ENCODE measurements at regions not wholly inside any gene's neighbourhood (a gene's known extent, or its start where the extent isn't known, plus 50 kb on each side); places are given as distances from the start of the nearest gene placed in this dataset.

DNA sequence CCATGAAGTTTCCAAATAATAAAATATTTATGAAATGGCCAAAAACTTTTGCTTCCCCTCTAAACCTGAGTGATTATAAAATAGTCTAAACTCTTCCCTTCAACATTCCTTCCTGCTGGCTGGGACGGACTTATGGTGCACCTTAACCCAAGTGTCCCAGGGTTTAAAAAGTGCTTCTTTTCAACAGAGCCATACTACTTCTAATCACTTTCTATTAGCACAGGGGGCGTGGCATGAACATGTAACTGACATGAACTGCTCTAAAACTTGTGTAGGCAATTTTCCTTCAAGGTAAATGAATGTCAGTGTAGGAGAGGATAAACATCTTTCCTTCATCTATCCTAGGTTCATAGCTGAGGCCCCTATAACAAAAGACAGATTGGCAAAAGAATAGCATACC, 163.6 kb upstream of the RIMS1 start:
- POLR2A ChIA-PET = no interaction called here
- Mint-ChIP-seq H3K36me3 (no peaks in the 10 kb centered on the region), H3K27ac (no peak overlapping the region), H3K27me3 (ENCODE audit: low read depth) (no peaks in the 10 kb centered on the region), H3K4me3 (no peak overlapping the region), H3K4me1 (no peaks in the 10 kb centered on the region), H3K9me3 (no peaks in the 10 kb centered on the region)
- no peak for DNase-seq (ENCODE audit: low spot score)
- CTCF ChIA-PET = no interaction called here
- TF ChIP-seq TEAD4 (CRISPR knock-in tag; IDR thresholded peaks at IDR 0.05) (no peak), GTF2I (CRISPR knock-in tag; conservative IDR thresholded peaks at IDR 0.05) (no peak), TP53 (CRISPR knock-in tag; IDR thresholded peaks at IDR 0.05) (no peak), ZNF317 (CRISPR knock-in tag; IDR thresholded peaks at IDR 0.05; ENCODE audit: borderline replicate concordance, low read depth) (no peak), IRF2 (CRISPR knock-in tag; IDR thresholded peaks at IDR 0.05; ENCODE audit: borderline replicate concordance, low read depth) (no peak), CREB1 (CRISPR knock-in tag; IDR thresholded peaks at IDR 0.05) (no peak), SOX15 (CRISPR knock-in tag; IDR thresholded peaks at IDR 0.05) (no peak), EMX1 (CRISPR knock-in tag; IDR thresholded peaks at IDR 0.05) (no peak)
- TF ChIP-seq, protein P1, sequence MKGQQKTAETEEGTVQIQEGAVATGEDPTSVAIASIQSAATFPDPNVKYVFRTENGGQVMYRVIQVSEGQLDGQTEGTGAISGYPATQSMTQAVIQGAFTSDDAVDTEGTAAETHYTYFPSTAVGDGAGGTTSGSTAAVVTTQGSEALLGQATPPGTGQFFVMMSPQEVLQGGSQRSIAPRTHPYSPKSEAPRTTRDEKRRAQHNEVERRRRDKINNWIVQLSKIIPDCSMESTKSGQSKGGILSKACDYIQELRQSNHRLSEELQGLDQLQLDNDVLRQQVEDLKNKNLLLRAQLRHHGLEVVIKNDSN (CRISPR knock-in tag; IDR thresholded peaks at IDR 0.05) = no peak
- TF ChIP-seq, protein P2, sequence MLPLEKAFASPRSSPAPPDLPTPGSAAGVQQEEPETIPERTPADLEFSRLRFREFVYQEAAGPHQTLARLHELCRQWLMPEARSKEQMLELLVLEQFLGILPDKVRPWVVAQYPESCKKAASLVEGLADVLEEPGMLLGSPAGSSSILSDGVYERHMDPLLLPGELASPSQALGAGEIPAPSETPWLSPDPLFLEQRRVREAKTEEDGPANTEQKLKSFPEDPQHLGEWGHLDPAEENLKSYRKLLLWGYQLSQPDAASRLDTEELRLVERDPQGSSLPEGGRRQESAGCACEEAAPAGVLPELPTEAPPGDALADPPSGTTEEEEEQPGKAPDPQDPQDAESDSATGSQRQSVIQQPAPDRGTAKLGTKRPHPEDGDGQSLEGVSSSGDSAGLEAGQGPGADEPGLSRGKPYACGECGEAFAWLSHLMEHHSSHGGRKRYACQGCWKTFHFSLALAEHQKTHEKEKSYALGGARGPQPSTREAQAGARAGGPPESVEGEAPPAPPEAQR (CRISPR knock-in tag; IDR thresholded peaks at IDR 0.05) = no peak
- TF ChIP-seq, protein P3, sequence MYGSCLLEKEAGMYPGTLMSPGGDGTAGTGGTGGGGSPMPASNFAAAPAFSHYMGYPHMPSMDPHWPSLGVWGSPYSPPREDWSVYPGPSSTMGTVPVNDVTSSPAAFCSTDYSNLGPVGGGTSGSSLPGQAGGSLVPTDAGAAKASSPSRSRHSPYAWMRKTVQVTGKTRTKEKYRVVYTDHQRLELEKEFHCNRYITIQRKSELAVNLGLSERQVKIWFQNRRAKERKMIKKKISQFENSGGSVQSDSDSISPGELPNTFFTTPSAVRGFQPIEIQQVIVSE (CRISPR knock-in tag; IDR thresholded peaks at IDR 0.05; ENCODE audit: borderline replicate concordance) = no peak
- no peak for ATAC-seq

DNA sequence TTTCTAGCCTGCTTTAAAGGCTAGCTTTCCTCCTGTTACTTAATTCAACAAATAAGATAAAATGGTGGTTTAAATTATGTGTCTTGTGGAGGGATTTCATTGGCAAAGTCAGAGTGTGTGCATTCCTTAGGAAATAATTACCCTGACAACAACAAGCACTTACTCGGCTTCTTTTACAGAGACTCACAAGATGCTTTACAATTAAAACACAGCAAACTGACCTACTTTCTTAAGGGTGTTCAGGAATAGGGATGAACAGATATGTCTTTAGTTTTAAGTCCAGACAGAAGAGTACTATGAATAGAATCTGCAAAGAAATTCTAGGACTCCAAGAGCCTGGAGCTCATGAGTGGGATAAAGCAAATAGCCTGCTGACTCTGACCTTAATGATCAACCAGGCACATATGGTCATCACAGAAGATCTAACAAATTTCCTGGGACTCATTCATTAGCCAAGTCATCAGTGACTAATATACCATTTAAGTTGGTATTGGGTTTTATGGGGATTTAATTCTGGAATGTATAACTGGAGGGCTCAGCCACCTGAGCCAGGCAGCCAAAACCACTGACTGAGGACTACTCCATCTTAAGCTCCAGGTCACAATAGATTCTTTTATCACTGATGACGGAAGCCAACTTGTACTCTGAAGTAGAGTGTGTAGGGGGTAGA, 161.8 kb upstream of the RIMS1 start:
- Mint-ChIP-seq H3K27me3 (ENCODE audit: low read depth) (no peaks in the 10 kb centered on the region), H3K4me1 (no peaks in the 10 kb centered on the region), H3K36me3 (no peaks in the 10 kb centered on the region), H3K9me3 (no peaks in the 10 kb centered on the region), H3K4me3 (no peak overlapping the region), H3K27ac (no peak overlapping the region)
- ATAC-seq = no peak
- DNase-seq (ENCODE audit: low spot score) = no peak
- TF ChIP-seq, protein P4, sequence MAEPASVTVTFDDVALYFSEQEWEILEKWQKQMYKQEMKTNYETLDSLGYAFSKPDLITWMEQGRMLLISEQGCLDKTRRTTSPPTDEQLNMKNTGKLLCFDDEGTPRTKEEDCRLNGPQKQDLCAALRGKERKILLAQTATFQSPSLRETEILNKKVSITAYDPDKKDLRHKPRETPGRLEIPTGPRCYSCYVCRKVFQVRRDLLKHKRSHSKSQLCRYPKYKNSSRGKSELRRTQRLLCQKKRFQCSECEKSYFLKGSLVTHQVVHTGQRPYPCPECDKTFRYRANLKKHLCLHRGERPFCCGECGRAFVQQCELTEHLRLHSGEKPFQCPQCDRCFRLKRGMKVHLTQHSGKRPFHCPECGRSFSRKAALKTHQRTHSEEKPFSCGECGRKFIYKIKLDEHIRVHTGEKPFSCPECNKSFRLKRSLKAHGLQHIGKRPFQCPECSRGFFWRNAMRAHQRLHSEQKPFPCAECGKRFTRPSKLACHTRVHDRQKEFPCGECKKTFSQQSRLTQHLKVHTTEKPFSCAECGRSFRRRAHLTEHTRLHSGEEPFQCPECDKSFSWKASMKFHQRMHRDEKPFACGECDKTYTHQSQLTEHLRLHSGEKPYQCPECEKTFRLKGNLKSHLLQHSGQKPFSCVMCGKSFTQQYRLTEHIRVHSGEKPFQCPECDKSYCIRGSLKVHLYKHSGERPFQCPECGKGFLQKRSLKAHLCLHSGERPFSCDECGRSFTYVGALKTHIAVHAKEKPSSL (CRISPR knock-in tag; conservative IDR thresholded peaks at IDR 0.05) = no peak
- TF ChIP-seq EMX1 (CRISPR knock-in tag; IDR thresholded peaks at IDR 0.05) = no peak
- ChIA-PET POLR2A (no interaction called here), CTCF (no interaction called here)

DNA sequence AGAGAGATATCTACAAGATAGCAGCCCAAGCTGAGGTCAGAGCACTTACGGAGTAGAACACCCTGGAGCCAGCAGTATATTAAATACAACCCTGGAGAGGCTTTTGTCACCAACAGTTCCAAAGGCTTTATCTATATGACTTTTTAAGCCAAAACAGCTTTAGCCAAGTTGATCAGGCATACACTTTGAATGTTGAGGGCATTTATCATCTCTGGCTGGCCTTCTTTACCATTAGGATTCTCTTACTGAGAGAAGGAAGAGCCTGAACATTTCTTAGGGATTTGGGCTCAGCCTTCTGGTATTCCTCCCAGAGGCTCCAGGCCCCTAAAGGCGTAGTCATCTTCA, 161.3 kb upstream of the RIMS1 start:
- H3K36me3 Mint-ChIP-seq = no peaks in the 10 kb centered on the region
- POLR2A ChIA-PET = no interaction called here
- no peak overlapping the region for H3K27ac Mint-ChIP-seq
- H3K4me1 Mint-ChIP-seq = no peaks in the 10 kb centered on the region
- no peak for DNase-seq (ENCODE audit: low spot score)
- no peaks in the 10 kb centered on the region for H3K9me3 Mint-ChIP-seq
- no peak for ATAC-seq
- CTCF ChIA-PET = no interaction called here
- TF ChIP-seq GTF2I (CRISPR knock-in tag; conservative IDR thresholded peaks at IDR 0.05) = no peak
- no peaks in the 10 kb centered on the region for H3K27me3 Mint-ChIP-seq (ENCODE audit: low read depth)
- H3K4me3 Mint-ChIP-seq = no peak overlapping the region

DNA sequence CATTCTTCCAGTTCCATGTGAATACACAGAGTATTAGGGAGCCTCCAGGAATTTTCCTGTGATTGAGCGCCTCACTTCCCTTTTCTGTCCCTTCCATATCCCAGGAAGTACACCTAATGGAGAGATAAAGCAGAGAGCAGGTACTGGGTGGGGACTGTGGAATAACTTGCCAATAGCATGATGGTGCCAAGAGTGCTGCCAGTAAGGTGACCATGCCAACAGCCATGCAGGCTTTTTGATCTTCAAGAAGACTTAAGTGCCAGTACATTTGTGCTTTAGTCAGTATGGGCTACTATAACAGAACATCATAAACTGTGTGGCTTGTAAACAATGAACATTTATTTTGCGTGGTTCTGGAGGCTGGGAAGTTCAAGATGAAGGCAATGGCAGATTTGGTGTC, 160.2 kb upstream of the RIMS1 start:
- no peak for TF ChIP-seq NR1H2 (CRISPR knock-in tag; IDR thresholded peaks at IDR 0.05)
- TF ChIP-seq, protein P5, sequence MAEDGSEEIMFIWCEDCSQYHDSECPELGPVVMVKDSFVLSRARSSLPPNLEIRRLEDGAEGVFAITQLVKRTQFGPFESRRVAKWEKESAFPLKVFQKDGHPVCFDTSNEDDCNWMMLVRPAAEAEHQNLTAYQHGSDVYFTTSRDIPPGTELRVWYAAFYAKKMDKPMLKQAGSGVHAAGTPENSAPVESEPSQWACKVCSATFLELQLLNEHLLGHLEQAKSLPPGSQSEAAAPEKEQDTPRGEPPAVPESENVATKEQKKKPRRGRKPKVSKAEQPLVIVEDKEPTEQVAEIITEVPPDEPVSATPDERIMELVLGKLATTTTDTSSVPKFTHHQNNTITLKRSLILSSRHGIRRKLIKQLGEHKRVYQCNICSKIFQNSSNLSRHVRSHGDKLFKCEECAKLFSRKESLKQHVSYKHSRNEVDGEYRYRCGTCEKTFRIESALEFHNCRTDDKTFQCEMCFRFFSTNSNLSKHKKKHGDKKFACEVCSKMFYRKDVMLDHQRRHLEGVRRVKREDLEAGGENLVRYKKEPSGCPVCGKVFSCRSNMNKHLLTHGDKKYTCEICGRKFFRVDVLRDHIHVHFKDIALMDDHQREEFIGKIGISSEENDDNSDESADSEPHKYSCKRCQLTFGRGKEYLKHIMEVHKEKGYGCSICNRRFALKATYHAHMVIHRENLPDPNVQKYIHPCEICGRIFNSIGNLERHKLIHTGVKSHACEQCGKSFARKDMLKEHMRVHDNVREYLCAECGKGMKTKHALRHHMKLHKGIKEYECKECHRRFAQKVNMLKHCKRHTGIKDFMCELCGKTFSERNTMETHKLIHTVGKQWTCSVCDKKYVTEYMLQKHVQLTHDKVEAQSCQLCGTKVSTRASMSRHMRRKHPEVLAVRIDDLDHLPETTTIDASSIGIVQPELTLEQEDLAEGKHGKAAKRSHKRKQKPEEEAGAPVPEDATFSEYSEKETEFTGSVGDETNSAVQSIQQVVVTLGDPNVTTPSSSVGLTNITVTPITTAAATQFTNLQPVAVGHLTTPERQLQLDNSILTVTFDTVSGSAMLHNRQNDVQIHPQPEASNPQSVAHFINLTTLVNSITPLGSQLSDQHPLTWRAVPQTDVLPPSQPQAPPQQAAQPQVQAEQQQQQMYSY (CRISPR knock-in tag; IDR thresholded peaks at IDR 0.05) = no peak
- TF ChIP-seq SMAD3 (CRISPR knock-in tag; IDR thresholded peaks at IDR 0.05; ENCODE audit: borderline replicate concordance) = no peak
- no peak for TF ChIP-seq OVOL2 (CRISPR knock-in tag; IDR thresholded peaks at IDR 0.05; ENCODE audit: borderline replicate concordance)
- H3K4me3 Mint-ChIP-seq = no peak overlapping the region
- no peak for ATAC-seq

More for the DNA sequence above, 160.2 kb upstream of the RIMS1 start:
- no peak for DNase-seq (ENCODE audit: low spot score)
- no peaks in the 10 kb centered on the region for H3K36me3 Mint-ChIP-seq
- H3K27me3 Mint-ChIP-seq (ENCODE audit: low read depth) = no peaks in the 10 kb centered on the region
- no peak overlapping the region for H3K27ac Mint-ChIP-seq
- H3K4me1 Mint-ChIP-seq = no peaks in the 10 kb centered on the region
- ChIA-PET POLR2A (no interaction called here), CTCF (no interaction called here)
- H3K9me3 Mint-ChIP-seq = no peaks in the 10 kb centered on the region
